ENCODE measurements at regions not wholly inside any gene's neighbourhood (a gene's known extent, or its start where the extent isn't known, plus 50 kb on each side); places are given as distances from the start of the nearest gene placed in this dataset.

DNA sequence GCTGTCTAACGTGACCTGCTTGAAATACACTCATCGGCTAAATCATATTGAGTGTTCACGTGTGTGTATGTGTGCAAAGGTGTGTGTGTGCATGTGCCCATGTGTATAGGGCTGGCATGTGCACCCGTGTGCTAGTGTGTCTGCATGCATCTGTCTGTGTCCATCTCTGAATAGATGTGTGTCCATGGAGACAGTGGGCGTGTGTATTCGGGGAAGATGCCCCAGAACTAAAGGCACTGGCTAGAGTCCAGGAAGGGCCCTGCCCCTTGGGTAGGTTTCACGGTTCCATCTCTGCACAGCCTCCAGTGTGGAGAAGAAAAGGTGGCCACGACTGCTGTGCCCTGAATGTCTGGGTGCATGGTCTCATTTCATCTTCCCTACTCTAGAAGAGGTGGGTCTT lies 220.3 kb downstream of the MN1 start:
- peaks cover 0 to 9% (median 5%) of the 10 kb centered on the region in 4 experiments; a peak in 3 of 7 replicates for H3K27me3 ChIP-seq (replicated peaks in 1 of 4; ENCODE audit: control insufficient read depth in 3 of 4, extremely low read depth in 1 of 4, insufficient read depth in 3 of 4, low read length in 3 of 4)
- no peak overlapping the region for H3K14ac ChIP-seq (ENCODE audit: insufficient read length)
- H3K56ac ChIP-seq (replicated peaks; ENCODE audit: insufficient read length, low read depth, low read length), result no peak overlapping the region
- H2BK20ac ChIP-seq (ENCODE audit: low read length), result no peak overlapping the region
- no peak overlapping the region for H3K4me3 ChIP-seq (ENCODE audit: extremely low read depth in 1 of 4, insufficient read depth in 2 of 4, low read depth in 3 of 4, low read length in 4 of 4)
- H4K91ac ChIP-seq (replicated peaks; ENCODE audit: insufficient read length, low read length), result no peak overlapping the region
- no peak overlapping the region for H2BK120ac ChIP-seq (replicated peaks; ENCODE audit: low read depth, low read length)
- H3K79me1 ChIP-seq (ENCODE audit: low read depth, low read length), result no peaks in the 10 kb centered on the region
- ChIA-PET POLR2A (ENCODE audit: partially characterized antibody) (interaction anchor here (1.5 kb wide), 2 partner anchors 10 to 12 kb away, joined by 3 read pairs; no protein-coding TSS in a partner anchor), CTCF (ENCODE audit: partially characterized antibody) (interaction anchor here (1.1 to 1.7 kb wide), 2 partner anchors 10 to 824 kb away, joined by 3 to 5 read pairs; no protein-coding TSS in a partner anchor)
- no peaks in the 10 kb centered on the region for H3K36me3 ChIP-seq (ENCODE audit: control insufficient read depth in 2 of 4, insufficient read depth in 4 of 4, low read length in 3 of 4)
- H3K4me1 ChIP-seq (replicated peaks in 1 of 4; ENCODE audit: control insufficient read depth in 3 of 4, insufficient read depth in 4 of 4, low read length in 3 of 4), result no peaks in the 10 kb centered on the region; a peak in 1 of 7 replicates
- no peaks in the 10 kb centered on the region for H3K79me2 ChIP-seq (ENCODE audit: control insufficient read depth in 1 of 2, insufficient read depth in 2 of 2, low read length in 2 of 2)
- no peaks in the 10 kb centered on the region for H3K9me3 ChIP-seq (ENCODE audit: insufficient read depth in 2 of 2, low read depth in 1 of 2, low read length in 1 of 2)
- 90% methylated on average over 8 of the region's 8 CpGs; no CpG with 5 or more reads in 1 of the 2 experiments for WGBS, 2 experiments (ENCODE audit: extremely low coverage in 1 of 2, insufficient coverage in 1 of 2, insufficient read length in 1 of 2, insufficient replicate concordance in 2 of 2, low coverage in 1 of 2, low lambda C conversion rate in 2 of 2, missing lambda C conversion rate in 1 of 2)
- peaks cover 0 to 7% of the 10 kb centered on the region in 2 experiments for H4K20me1 ChIP-seq (replicated peaks in 1 of 2; ENCODE audit: control insufficient read depth in 1 of 2, insufficient read depth in 2 of 2, low read length in 2 of 2)
- H4K8ac ChIP-seq (ENCODE audit: extremely low read depth, insufficient read depth, low read length), result no peak overlapping the region
- no peak for DNase-seq (ENCODE audit: low read depth in 1 of 2, low spot score in 2 of 2)
- no peak overlapping the region for H3K23ac ChIP-seq (ENCODE audit: insufficient read length)
- H3K4ac ChIP-seq (replicated peaks; ENCODE audit: insufficient read length, low read depth, low read length), result no peak overlapping the region
- no peak overlapping the region for H2AK5ac ChIP-seq (ENCODE audit: low read depth, low read length)
- H2BK5ac ChIP-seq (ENCODE audit: low read depth, low read length), result no peak overlapping the region
- H2AFZ ChIP-seq (ENCODE audit: low read length), result no peak overlapping the region
- no peak overlapping the region for H4K5ac ChIP-seq (ENCODE audit: insufficient read length, low read depth, low read length)
- H3K27ac ChIP-seq (ENCODE audit: low read depth, low read length), result no peak overlapping the region
- H3K9ac ChIP-seq (replicated peaks in 1 of 4; ENCODE audit: extremely low read depth in 1 of 4, low read depth in 3 of 4, low read length in 3 of 4), result no peak overlapping the region
- peaks cover 5% of the 10 kb centered on the region for H3K23me2 ChIP-seq (ENCODE audit: low read depth, low read length)
- H3K4me2 ChIP-seq (ENCODE audit: insufficient read depth in 1 of 2, low read depth in 2 of 2, low read length in 2 of 2), result no peak overlapping the region
- H2BK15ac ChIP-seq (ENCODE audit: low read length), result no peak overlapping the region
- H2BK12ac ChIP-seq (ENCODE audit: low read depth, low read length), result no peak overlapping the region
- no peak overlapping the region for H3K18ac ChIP-seq (ENCODE audit: extremely low read depth, low read length)
- no peak for FAIRE-seq
- no peak for TF ChIP-seq HDAC6 (IDR thresholded peaks at IDR 0.05; ENCODE audit: low read depth, low read length)
- no peak for TF ChIP-seq TAF7 (optimal IDR thresholded peaks at IDR 0.05; ENCODE audit: borderline replicate concordance, low read depth, low read length)
- no peak for TF ChIP-seq KDM5A (IDR thresholded peaks at IDR 0.05; ENCODE audit: low read length)
- no peak for TF ChIP-seq SIX5 (IDR thresholded peaks at IDR 0.05; ENCODE audit: low read depth, low read length)

Data from H1 (cell line).